Fibroblast of skin of left quadriceps (primary cell): ENCODE measurements at regions not wholly inside any gene's neighbourhood (a gene's known extent, or its start where the extent isn't known, plus 50 kb on each side); places are given as distances from the start of the nearest gene placed in this dataset.
A peak's percentile ranks its signal among the peaks of the same experiment; 100 is the strongest.

Experiments used
- DNase-seq, 2 experiments: peaks; one replicate each; pipeline ENCODE4 v3.0.0-alpha.2; 2013; ENCODE audit warnings: low read depth in 2 of 2

DNA sequence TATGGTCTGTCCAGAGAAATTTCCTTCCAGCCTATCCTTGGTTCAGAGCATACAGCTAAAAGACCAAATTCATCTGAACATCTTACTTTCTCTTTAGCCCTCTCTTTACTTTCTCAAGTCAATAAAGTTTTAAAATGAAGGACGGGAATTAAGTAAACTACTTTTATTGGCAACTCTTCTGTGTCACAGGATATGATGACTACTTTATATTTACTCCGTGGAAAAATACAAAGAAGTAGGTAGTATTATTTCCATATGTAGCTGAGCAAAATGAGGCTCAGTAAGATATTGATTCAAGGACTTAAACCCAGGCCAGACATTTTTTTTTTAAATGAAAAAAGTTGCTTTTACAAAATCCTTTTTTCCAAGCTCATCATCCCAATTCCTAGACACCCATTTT lies 151.2 kb upstream of the DPYD start:
- no peak for DNase-seq

DNA sequence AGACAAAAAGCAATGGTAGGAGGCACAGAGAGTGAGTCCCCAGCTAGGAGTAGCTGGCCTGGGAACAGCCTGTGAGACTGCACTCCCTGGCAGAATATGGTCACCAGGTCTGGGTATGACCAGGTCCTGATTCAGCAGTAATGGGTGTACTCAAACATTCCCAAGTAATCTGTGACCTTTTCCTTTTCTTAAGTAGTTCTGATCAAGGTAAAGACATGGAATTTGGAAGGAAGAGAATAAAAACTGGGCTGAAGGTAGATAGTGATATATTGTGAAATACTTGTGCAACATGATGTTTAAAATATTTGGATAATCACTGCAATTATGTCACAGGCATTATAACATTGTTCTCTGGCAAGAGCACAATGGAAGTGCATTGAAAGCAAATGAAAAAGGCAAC lies 147.2 kb upstream of the DPYD start:
- DNase-seq = no peak

DNA sequence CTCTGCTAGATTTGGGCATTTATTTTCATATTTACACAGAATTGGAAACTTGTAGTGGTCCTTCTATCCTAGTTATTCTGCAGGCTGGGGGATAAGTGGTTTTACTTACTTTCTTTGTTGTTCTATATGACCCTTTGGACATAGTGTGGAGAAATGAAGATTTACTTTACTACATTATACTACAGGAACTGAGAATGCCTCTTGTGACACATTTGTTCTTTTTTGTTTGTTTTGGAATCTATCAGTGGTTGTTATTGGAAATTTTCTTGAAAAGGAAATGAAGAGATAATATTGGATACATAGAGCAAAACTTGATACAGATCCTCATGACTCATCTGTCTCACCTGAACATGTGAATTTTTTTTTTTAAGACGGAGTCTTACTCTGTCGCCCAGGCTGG lies 146.1 kb upstream of the DPYD start:
- DNase-seq = no peak

DNA sequence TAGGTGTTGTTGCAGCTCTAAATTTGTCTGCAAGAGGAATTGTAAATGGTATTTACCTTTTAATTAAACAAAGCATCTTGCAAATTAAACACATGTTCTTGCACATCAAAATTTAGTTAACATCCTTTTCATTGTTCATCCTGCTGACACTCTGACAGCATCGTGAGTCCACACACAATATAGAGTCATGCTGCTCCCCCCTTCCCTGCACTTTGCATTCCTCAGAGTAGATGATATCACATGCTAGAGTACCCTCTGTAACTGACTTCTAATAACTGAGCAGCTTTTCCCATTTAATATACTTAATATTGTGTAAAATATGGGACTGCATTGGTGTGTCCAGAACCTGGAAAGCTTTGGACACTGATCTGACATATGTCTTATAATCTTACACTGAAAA lies 138.8 kb upstream of the DPYD start:
- no peak for DNase-seq

DNA sequence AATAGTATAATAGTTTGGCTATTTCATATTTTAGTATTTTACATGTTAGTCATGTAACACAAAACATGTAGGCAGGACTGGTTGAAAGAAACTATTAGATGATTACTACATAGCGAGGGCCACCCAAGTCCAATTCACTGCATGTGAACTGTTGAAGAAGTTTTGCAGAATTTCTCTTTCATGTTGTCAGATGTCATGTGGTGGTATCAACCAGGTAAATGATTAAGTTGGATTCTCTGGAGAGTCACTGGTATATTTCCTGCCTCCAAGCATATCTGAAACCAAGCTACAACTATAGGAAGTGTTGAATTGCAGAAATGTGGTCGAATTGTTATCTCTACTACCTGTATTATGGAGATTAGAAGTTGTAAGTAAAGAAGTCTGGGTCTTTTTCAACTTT lies 137.8 kb upstream of the DPYD start:
- DNase-seq = no peak

DNA sequence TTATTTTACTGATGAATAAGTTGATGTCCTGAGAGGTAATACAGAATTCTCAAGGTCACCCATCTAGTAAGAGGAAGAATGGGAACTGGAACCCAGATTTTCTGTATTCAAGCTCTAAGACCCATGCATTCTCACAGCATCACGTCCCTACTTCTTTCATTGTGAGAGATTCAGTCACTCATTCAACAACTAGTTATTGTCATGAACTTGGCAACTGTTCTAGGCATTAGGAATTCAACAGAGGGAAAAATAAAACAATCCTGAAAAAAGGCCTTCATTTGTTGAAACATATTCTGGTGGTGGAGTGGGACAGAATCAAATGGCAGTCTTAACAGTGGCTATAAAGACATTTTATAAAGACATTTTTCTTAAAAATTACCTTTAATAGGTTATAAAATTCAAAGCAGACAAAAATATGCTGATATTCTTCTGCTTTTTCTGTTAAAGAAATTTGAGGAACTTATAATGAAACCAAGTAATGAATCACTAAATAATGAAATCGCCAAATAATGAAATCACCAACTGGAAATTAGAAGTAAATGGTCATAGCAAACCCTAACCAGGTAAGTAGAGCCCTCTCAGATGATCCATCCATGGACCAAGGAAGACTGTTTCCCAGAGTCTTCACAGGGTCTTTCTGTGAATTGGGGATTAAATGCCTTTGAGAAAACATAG lies 136.5 kb upstream of the DPYD start:
- DNase-seq = no peak

DNA sequence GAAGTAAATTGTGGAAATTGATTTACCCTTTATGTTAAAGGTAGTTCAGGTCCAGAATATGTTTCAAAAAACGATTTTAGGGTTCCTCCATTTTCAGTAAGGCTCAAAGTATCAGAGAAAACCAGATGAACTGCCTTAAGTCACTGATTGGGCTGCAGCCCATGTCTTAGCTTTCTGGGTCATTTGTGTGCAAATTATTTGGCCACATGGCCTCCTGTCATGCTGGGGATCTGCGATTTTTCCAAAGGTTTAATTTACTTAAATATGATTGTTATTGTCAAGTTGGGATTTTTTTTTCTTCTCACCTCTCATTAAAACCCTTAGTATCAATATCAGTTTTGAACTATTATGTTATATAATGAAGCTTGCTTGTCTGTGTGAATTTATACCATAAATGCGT lies 135.9 kb upstream of the DPYD start:
- no peak for DNase-seq

DNA sequence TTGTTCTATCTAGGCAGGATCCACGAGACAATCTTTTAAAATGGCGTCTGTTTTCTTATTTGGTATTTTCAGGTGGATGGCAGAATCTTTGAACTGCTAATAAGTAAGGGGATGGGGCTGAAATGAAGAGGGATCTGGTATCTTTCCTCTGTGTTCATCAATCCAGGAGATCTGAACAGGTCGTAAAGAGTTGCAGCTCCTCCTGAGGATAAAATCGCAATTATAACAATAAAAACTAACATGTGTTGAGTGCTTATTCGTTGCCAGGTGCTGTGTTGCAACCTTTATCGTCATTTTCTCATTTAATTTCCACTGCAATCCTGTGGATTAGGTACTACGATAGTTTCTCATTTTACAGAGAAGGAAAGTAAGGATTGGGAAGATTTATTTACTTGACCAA lies 134.6 kb upstream of the DPYD start:
- DNase-seq = no peak

DNA sequence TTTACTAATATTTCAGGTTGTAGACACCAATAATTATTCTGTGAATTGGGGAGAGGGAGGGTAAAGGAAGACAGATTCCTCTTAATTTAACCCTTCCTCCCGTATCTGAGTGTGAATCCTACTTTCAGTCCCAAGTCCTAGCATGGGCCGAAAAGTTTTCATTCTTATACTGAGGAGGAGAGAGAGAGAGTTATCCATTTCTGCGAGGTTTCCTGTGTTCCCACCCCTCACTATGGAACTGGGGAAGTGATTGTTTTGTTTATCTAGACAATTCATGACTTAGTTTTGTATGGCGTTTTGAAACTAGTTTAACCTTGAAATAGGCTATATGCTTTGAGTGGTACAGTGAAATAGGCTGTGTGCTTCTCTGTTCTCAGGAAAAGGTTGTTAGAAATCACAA lies 134.0 kb upstream of the DPYD start:
- no peak for DNase-seq

DNA sequence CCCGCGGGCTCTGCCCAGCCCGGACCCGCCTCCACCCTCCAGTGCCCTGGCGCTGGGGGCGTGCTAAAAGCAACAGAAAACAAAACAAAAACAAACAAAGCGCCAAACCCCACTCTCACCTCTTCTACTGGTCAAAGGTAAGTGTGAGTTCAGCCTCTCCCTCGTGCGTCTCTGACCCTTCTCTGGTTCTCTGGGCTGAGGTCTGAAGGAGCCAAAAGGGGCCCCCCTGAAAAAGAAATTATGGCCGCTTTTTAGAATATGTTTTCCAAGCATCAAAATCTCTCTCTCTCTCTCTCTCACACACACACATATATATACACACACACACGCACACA lies 133.5 kb upstream of the DPYD start:
- DNase-seq = no peak

DNA sequence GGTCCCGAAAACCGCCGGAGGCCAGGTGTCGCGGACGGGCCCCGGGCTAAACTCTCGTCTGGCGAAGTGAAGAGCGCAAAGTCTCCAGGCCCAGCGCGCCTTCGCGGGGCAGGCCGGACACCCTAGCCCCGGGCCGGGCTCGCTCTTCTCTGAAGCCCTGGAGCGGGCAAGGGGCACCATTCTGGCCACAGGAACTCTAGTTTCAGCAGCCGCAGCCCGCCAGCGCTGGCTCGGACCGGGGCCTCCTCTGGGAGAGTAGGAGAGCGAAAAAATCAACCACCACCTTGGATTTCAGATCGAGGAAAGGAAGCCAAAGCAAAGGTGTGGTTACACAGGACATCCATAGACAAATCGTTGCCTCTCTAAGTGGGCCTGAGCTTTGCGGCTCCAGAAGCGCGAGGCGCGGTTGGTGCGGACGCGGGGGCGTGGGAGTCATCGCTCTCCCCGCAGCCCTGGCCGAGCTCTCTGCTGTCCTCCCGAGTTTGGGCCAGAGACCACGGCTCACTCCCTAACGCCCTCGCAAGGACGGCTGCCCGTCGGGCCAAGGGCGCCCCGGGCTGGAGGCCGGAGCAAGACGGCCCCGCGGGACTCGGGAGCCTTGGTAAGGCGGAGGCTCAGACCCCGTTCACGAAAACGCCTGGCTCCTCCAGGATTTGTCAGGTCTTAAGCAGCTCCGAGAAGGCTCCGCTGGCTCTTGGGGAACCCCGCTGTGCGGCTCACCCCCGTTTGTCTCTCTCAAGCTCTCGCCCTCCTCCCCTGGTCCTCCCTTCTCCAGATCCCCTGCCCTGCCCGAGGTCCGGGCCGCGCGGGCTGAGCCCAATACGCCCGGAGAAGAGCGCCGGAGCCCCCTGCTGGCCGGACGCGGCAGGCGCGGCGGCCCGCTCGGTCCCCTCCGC lies 132.9 kb upstream of the DPYD start:
- peak; percentile 62 to 65 for DNase-seq

DNA sequence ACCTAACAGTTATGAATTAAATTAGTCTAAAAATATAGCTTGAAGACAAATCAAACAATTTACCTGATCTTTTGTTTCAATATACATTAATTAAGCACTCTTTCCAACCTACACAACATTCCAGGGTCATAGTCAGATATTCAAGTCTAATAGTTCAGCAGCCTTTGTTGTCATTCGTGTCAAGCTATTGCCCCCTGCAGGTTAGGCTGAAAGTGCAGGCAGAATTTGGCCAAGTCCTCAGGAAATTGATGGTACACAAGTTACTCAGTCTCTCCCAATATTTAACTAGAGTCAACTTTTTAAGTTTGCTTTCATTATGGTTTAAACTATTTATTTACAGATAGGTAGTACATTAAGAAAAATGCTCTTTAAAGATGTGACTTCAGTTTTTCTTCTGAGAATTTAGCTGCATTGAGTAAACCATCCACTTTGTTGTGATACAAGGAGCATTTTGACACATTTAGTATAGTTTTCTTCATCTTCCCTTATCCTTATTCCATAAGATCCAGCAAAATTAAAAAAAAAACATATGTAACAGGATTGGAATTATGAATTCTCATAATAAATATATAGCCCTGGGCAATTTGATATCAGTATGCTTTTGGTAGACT lies 130.3 kb upstream of the DPYD start:
- peak; percentile 55 to 58 for DNase-seq

DNA sequence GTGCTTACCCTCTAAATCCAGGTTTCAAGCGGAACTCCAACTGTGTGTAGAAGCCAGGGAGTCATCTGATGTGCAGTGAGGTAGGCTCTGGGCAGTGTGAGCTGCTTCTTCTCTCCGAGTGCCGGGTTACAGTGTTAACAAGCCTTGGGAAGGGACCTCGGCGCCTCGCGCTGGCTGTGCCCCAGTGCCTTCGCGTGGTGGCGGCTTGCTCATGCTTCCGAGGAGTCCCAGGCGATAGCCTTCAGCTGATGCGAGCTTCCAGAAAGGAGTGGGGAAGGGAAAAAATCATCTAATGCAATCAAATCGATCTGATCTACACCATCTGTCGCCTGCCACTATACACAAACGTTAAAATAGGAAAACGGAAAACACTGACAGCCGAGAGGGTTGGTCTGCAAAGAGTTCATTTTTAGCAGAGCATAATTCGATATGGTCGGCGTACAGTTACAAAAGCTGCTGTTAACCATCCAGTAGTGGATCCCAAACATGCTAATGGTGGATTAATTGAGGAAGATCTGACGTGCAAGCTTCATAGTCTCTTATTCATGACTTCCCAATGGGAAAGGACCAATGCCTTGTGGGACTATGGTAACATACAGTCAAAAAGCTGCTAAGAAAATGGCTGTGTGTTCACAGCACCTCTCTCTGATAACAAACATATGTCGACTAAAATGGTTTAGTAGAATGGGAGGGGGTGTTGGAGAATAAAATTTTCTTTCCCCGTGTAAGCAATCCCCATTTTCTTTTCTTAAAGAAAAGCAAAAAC lies 128.7 kb upstream of the DPYD start:
- DNase-seq = no peak

DNA sequence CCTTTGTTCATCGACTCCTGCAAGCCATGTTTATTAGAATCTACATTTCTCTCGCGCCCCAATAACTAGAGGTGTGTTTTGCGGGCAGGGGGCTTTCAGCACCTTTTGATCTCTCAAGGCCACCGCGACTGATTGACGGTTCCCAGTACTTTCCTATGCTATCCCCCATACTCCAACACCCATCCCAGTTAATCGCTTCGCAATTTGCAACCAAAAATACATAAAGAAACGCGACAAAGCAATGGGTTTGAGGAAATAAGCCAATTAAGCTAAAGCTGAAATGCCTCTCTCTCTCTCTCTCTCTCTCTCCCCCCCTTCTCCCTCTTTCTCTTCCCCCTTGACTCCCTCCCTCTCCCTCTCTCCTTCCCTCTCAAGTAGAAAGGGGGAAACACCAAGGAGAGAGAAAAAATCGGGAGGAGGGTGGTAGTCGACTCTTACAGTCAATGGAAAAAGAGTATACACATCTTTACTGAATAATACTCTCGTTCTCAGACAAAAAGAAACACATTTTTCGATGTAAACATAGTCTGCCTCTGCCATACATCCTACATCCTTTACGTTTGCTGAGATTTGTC lies 128.0 kb upstream of the DPYD start:
- DNase-seq = no peak

DNA sequence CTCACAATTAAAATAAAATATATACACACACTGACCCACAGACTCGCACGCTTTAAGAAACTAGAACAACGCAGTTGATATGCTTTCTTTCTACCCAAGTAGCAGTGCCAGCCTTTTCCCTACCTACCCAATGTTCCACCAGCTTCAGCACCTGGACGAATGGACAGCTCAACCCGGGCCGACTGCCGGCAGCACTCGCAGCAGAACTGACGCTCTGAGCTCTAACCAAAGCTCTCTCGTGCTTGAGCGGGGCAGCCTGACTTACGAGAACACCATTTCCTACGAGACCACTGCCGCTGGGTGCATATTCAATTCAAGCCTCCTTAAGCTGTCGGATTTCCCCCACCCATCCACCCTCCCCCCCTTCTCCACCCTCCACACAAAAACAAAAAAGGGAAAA lies 127.4 kb upstream of the DPYD start:
- DNase-seq = peak; percentile 76 to 81

DNA sequence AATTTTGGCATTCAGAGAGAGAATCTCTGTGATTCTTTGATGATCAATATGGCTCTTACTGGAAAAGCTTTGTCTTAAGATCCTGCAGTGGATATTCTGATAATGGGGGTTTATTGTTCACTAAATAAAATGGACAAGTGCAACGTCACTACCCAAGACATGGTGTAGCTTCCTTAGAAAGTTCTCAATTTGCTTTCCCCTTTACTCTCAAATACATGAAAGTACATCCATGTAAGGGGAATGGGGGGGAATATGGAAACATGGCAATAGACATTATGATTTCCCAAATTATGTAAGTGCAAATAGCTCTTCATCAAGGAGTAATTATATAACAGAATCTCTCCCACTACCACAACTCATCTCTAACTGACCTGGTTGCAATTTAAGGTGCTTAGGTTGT lies 126.3 kb upstream of the DPYD start:
- no peak for DNase-seq

DNA sequence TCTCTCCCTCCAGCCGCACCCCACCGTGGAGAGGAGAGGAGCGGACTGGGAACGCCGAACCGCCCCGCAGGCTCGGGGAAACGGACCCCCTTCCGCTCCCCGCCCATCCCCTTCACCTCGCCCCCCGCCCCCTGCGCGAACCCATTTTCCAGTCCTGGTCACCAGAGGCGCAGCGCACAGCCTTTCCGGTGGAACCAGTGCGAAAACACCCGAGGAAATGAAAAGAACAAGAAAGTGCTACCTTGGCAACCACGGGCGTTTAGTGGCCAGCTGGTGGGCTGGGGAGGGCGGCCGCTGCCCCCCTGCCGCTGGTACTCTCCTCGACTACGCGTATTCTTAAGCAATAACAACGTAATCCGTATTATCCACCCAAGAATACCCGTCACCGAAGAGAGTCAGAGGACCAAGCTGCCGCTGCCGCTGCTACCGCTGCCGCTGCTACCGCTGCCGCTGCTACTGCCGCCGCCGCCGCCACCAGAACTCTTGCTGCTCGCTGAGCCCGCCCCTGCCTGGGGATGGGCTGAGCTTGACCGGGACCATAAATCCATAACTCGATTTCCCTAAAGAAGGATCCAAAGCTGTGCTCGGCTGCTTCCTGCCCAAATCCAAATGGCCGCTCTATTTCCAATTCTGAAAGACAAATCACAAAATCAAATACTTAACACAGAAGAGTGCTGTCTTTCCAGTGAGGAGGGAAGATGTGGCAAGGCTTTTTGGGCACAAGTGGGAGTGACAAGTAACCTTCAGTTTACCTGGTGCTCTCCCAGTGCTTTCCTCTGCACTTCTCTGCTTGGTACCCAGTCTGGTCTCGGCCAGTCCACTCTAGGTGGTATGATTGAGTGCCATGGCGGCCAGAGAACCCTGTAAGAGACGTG lies 125.2 kb upstream of the DPYD start:
- no peak for DNase-seq

DNA sequence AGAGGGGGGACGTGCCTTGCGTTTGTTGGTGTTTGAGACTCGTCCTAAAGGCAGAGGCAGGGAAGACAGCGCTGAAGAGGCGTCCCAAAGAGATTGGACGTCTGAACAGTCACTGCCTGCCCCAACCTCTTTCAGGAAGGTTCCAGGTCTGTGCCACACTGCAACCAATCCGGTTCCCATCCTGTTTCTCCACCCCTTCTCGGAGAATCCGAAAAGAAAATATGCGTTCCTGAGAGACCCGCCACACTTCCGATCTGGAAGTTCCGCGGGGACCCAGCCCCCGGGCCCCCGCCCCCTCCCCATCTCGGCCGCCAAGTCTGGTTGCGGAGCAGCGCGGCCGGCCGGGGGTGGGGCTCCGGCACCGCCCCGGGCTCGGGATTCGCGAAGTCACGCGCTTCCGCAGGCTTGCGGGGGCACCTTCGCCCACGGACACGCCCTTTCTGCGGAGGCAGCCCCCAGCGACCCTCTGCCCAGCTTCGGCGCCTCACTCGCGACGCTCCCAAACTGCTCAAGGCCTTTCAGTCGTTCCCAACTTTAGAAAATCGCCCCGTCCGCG lies 124.5 kb upstream of the DPYD start:
- no peak for DNase-seq

DNA sequence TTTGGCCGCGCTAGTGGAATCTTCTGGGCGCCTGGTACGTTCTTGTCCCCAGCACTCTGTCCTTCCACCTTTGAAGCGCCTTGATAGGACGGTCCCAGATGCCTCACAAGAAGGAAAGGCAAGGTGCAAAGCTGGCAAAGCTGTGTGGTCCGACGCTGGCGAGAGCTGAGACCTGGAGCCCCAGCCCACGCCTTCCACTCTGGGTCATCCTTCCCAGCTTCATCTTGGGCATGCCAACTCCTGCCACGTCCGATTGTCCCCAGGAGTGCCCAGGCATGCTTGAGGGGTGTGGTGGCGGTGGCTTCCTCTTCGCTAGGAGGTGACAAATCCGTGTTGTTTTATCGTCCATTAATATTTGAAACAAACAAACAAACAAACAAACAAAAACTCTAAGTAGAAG lies 123.9 kb upstream of the DPYD start:
- DNase-seq = no peak

DNA sequence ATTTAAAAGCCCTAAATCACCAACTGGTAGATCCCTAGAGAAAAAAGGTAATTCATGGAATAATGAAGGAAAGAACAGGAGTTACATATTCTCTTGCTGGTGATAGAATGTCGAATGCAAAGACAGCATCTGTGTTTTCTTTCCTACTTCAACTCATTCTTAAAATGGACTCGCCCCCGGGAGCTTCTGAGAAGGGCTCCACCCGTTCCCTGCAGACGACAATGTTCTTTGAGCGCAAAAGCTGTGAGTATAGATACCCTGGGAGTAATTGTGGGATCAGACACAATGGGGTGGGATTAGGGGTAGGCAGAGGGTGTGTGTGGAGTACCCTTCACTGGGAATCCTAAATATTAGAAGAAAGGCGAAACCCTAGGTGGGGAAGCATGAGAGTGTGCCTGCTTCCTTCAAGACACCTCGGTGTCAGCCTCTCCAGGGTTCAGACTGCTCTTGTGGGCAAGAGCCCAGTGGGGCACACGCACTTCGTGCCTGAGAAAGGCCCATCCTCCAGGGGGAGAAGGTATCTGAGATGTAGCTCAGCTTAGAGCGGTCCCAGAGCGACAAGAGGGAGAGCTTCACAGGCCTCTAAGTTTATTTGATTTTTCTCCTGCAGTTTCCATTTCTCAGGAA lies 123.3 kb upstream of the DPYD start:
- DNase-seq = no peak
